ENCODE measurements at regions not wholly inside any gene's neighbourhood (a gene's known extent, or its start where the extent isn't known, plus 50 kb on each side); places are given as distances from the start of the nearest gene placed in this dataset.

DNA sequence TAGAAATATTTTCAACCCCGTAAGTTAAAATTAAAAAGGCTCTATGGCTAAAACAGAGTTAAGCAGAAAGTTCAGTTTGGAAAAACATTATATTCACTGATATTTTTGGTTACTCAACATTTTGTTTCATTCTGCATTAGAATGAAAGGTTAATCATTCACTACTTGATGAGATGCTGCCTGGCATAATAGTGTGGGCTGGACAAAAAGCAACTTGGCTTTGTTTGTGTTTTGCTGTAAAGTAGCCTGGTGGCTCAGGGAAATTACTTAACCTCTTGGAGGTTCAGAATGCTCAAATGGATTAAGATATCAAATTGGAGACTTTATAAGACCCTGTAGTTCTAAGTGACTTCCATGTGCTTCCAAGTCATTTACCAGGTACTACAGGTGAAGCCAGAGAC is 367.4 kb upstream of the TRPC7 start:
- H3K4me1 ChIP-seq, result no peaks in the 10 kb centered on the region
- no peak overlapping the region for H3K4me3 ChIP-seq
- H3K9ac ChIP-seq, result no peak overlapping the region
- H3K36me3 ChIP-seq, result no peaks in the 10 kb centered on the region
- Mint-ChIP-seq H3K4me3 (no peak overlapping the region), H3K36me3 (no peaks in the 10 kb centered on the region), H3K9me3 (peaks cover 2% of the 10 kb centered on the region), H3K27ac (no peak overlapping the region), H3K27me3 (ENCODE audit: insufficient read depth, low read depth) (peaks cover 2% of the 10 kb centered on the region), H3K4me1 (peaks cover 16% of the 10 kb centered on the region)
- TF ChIP-seq EZH2 (IDR thresholded peaks at IDR 0.05) (no peak), EZH2phosphoT487 (IDR thresholded peaks at IDR 0.05) (no peak)
- TF ChIP-seq, protein P1, sequence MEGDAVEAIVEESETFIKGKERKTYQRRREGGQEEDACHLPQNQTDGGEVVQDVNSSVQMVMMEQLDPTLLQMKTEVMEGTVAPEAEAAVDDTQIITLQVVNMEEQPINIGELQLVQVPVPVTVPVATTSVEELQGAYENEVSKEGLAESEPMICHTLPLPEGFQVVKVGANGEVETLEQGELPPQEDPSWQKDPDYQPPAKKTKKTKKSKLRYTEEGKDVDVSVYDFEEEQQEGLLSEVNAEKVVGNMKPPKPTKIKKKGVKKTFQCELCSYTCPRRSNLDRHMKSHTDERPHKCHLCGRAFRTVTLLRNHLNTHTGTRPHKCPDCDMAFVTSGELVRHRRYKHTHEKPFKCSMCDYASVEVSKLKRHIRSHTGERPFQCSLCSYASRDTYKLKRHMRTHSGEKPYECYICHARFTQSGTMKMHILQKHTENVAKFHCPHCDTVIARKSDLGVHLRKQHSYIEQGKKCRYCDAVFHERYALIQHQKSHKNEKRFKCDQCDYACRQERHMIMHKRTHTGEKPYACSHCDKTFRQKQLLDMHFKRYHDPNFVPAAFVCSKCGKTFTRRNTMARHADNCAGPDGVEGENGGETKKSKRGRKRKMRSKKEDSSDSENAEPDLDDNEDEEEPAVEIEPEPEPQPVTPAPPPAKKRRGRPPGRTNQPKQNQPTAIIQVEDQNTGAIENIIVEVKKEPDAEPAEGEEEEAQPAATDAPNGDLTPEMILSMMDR (IDR thresholded peaks at IDR 0.05), result no peak
- no peaks in the 10 kb centered on the region for H3K79me2 ChIP-seq (ENCODE audit: low read depth)
- DNase-seq (ENCODE audit: low spot score), result no peak
- H3K9me3 ChIP-seq (ENCODE audit: low read depth), result no peaks in the 10 kb centered on the region
- H3K4me2 ChIP-seq, result no peak overlapping the region
- H3K27ac ChIP-seq, result no peak overlapping the region
- no peaks in the 10 kb centered on the region for H4K20me1 ChIP-seq (ENCODE audit: low read depth)
- H2AFZ ChIP-seq (replicated peaks), result no peak overlapping the region
- H3K27me3 ChIP-seq, result no peaks in the 10 kb centered on the region
- no peaks in the 10 kb centered on the region for H3F3A ChIP-seq (ENCODE audit: low read depth)

DNA sequence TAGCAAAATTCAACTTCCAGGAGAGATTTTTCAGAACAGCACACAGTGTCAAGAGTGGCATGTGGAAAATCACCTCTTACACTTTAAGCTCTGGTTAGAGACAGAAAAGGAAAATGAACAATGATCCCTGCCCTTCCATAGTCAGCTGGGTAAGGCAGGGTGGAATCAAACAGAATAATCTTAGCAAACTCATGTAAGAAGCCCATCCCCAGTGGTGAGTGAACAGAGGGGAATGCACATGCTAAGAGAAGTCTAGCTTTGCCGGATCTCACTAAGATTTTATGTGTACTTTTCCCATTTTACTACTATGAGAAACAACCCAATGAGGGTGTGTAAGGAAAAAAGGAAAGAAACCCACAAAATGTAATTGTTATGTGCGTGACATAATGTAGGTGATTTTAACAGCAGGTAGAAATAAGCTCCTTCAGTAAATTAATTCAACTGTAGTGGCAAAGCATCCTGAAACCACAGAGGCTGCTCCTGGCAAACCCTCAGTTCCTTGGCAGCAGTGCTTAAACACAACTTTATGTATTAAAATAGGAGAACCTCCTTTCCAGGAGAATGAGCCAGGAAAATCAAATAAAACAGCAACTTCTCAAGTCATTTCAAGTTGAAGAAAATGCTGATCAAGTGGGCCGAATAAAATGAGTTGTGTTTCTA is 366.0 kb upstream of the TRPC7 start:
- H3K4me1 ChIP-seq, result no peaks in the 10 kb centered on the region
- H4K20me1 ChIP-seq (ENCODE audit: low read depth), result no peaks in the 10 kb centered on the region
- no peak overlapping the region for H3K27ac ChIP-seq
- no peaks in the 10 kb centered on the region for H3K9me3 ChIP-seq (ENCODE audit: low read depth)
- no peak overlapping the region for H3K4me2 ChIP-seq
- TF ChIP-seq EZH2 (IDR thresholded peaks at IDR 0.05), result no peak
- TF ChIP-seq EZH2phosphoT487 (IDR thresholded peaks at IDR 0.05), result no peak
- TF ChIP-seq, protein P1 (IDR thresholded peaks at IDR 0.05), result no peak
- no peaks in the 10 kb centered on the region for H3F3A ChIP-seq (ENCODE audit: low read depth)
- Mint-ChIP-seq H3K4me3 (no peak overlapping the region), H3K4me1 (peaks cover 16% of the 10 kb centered on the region), H3K27ac (no peak overlapping the region), H3K9me3 (peaks cover 2% of the 10 kb centered on the region), H3K36me3 (no peaks in the 10 kb centered on the region), H3K27me3 (ENCODE audit: insufficient read depth, low read depth) (no peaks in the 10 kb centered on the region)
- no peaks in the 10 kb centered on the region for H3K27me3 ChIP-seq
- no peak for DNase-seq (ENCODE audit: low spot score)
- H2AFZ ChIP-seq (replicated peaks), result no peak overlapping the region
- no peaks in the 10 kb centered on the region for H3K36me3 ChIP-seq
- no peak overlapping the region for H3K9ac ChIP-seq
- H3K79me2 ChIP-seq (ENCODE audit: low read depth), result no peaks in the 10 kb centered on the region
- H3K4me3 ChIP-seq, result no peak overlapping the region

DNA sequence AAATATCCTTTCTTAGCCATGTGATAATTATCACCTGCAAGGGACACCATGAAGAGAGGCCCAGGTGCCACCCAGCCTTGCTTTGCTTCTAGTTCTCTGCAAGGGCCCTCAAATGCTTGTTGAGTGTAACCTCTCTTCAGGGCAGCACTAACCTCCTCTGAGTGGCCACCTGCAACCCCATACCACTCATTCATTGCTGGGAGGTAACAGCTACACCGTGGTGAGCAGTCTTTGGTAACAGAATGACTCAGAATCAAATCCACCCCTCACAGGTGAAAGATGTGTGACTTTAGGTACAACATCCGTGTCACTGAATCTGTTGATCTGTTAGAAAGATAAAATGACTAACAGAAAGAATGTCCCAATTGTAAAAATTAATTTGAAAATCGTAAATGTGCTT is 365.1 kb upstream of the TRPC7 start:
- Histone ChIP-seq H2AFZ (replicated peaks) (no peak overlapping the region), H3K9ac (no peak overlapping the region), H3K36me3 (no peaks in the 10 kb centered on the region), H3K27ac (no peak overlapping the region), H3K9me3 (ENCODE audit: low read depth) (no peaks in the 10 kb centered on the region), H3K4me2 (no peak overlapping the region), H3K4me3 (no peak overlapping the region), H3K79me2 (ENCODE audit: low read depth) (no peaks in the 10 kb centered on the region), H3F3A (ENCODE audit: low read depth) (no peaks in the 10 kb centered on the region), H4K20me1 (ENCODE audit: low read depth) (no peaks in the 10 kb centered on the region), H3K4me1 (no peaks in the 10 kb centered on the region), H3K27me3 (no peaks in the 10 kb centered on the region)
- H3K27ac Mint-ChIP-seq, result no peak overlapping the region
- no peaks in the 10 kb centered on the region for H3K27me3 Mint-ChIP-seq (ENCODE audit: insufficient read depth, low read depth)
- DNase-seq (ENCODE audit: low spot score), result no peak
- no peak for TF ChIP-seq EZH2phosphoT487 (IDR thresholded peaks at IDR 0.05)
- TF ChIP-seq, protein P1 (IDR thresholded peaks at IDR 0.05), result no peak
- no peak for TF ChIP-seq EZH2 (IDR thresholded peaks at IDR 0.05)
- H3K4me1 Mint-ChIP-seq, result peaks cover 10% of the 10 kb centered on the region
- no peaks in the 10 kb centered on the region for H3K9me3 Mint-ChIP-seq
- H3K4me3 Mint-ChIP-seq, result no peak overlapping the region
- no peaks in the 10 kb centered on the region for H3K36me3 Mint-ChIP-seq

Measured in neural progenitor cell (in vitro differentiated cells).